Rectal smooth muscle tissue (tissue), 1 donor: ENCODE measurements at regions not wholly inside any gene's neighbourhood (a gene's known extent, or its start where the extent isn't known, plus 50 kb on each side); places are given as distances from the start of the nearest gene placed in this dataset.

Experiments used
- H3K27ac ChIP-seq: one replicate; pipeline ENCODE4 v1.7.0; 2013; ENCODE audit warnings: low read depth, low read length, inconsistent platforms
- H3K27me3 ChIP-seq: one replicate; pipeline ENCODE4 v1.7.0; 2013; ENCODE audit warnings: low read length; ENCODE audit not compliant: control insufficient read depth, insufficient read depth
- H3K36me3 ChIP-seq: one replicate; pipeline ENCODE4 v1.7.0; 2013; ENCODE audit warnings: low read length; ENCODE audit not compliant: control insufficient read depth, insufficient read depth
- H3K4me1 ChIP-seq: one replicate; pipeline ENCODE4 v1.7.0; 2013; ENCODE audit warnings: low read length; ENCODE audit not compliant: control insufficient read depth, insufficient read depth
- H3K4me3 ChIP-seq: one replicate; pipeline ENCODE4 v1.7.0; 2013; ENCODE audit warnings: low read length
- H3K9ac ChIP-seq: one replicate; pipeline ENCODE4 v1.7.0; 2013; ENCODE audit warnings: low read length

GRCh38 chr6:43974643-43975230 is 152.5 kb downstream of the MRPL14 start:
- Histone ChIP-seq H3K9ac (no peak overlapping the region), H3K27ac (no peak overlapping the region), H3K36me3 (no peaks in the 10 kb centered on the region), H3K4me1 (peaks cover 18% of the 10 kb centered on the region), H3K27me3 (no peaks in the 10 kb centered on the region), H3K4me3 (no peak overlapping the region)

DNA sequence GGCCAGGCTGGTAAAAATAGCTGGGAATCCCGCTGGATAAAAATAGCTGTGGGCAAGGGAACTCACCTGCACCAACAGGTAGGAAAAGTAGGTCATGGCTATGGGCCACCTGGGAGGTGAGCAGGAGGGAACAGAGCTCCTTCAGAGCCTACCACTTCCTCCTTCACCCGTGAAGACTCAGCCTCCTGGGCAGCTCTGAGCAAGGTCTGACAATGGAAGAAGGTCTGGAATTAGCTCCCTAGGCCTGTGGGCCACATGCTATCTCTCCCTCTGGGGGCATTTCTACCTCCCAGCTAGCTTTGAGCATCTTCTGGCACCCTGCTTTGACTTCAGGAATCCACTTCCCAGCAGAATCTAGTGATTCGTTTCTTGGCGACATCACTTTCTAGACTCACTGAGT is 153.9 kb downstream of the MRPL14 start:
- Histone ChIP-seq H3K27ac (peak overlapping the region; percentile 75), H3K4me1 (peaks cover 18% of the 10 kb centered on the region), H3K27me3 (no peaks in the 10 kb centered on the region), H3K36me3 (no peaks in the 10 kb centered on the region), H3K4me3 (no peak overlapping the region), H3K9ac (no peak overlapping the region)

DNA sequence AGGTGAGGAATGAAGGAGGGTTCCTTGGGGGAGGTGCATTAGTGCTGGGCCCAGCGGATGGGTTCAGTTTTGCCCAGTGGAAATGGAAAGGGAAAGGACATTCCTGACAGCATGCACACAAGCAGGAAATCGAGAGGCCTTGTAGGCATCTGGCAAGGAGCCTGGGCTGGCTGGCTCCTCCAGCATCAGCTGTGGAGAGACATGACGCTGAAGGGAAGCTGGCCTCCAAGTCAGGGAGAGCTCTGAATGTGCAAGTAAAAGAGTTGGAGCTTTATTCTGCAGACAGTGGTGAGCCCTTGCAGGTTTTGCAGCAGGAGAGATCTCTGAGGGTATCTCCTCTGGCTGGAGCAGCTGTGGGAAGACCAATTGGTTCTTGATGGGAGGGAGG is 154.3 kb downstream of the MRPL14 start:
- Histone ChIP-seq H3K27ac (peak overlapping the region; percentile 75), H3K9ac (no peak overlapping the region), H3K4me1 (peaks cover 18% of the 10 kb centered on the region), H3K4me3 (no peak overlapping the region), H3K27me3 (no peaks in the 10 kb centered on the region), H3K36me3 (no peaks in the 10 kb centered on the region)

DNA sequence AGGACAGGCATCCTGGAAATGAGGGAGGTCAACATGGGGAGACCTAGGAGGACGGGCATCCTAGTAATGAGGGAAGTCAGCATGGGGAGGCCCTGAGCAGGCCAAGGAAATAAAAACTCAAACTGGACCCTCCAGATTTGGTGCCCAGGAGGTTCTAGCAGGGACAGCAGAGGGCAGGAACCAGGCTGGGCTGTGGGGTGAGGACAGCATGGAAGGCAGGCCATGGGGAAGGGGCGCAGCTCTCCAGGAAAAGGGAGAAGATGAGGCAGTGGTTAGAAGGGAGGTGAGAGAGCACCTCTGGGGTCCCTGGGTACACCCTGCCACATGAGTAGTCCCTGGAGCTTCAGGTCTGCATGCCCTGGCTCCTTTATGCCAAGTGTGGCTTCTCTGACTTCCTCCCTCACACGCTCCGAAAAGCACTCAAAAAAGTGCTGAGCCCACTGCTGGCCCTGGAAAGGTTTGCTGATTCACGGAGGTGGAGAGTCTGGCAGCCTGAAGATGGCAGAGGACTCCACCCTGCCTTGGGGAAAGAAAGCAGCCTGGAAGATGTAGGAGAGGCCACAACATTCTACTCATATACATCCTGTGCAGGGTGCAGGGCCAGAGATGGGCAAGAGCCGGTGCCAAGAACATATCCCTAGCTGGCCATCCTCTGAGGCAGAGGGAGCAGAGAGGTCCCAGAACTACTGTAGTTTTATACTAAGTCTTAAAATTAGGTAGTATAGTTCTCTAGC is 154.9 kb downstream of the MRPL14 start:
- H3K4me1 ChIP-seq: peaks cover 18% of the 10 kb centered on the region
- H3K27me3 ChIP-seq: no peaks in the 10 kb centered on the region
- H3K27ac ChIP-seq: peak overlapping the region; percentile 75
- H3K36me3 ChIP-seq: no peaks in the 10 kb centered on the region
- H3K4me3 ChIP-seq: no peak overlapping the region
- H3K9ac ChIP-seq: no peak overlapping the region

DNA sequence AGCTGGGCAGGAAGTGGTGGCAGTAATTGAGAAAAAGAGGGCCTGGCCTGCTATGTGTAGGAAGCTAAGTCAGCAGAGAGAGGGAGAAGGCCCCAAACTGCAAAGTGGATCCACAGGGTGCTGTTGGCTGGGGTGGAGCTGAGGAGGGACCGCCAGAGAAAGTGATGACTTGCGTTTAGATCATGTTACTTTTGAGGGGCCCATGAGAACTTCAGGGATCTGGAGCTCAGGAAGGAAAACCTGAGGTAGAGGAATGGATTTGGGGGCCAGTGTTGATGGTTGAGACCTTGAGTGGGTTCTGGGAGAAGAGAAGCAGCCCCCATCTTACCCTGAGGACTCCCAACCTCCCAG is 155.5 kb downstream of the MRPL14 start:
- Histone ChIP-seq H3K4me3 (no peak overlapping the region), H3K9ac (no peak overlapping the region), H3K27me3 (no peaks in the 10 kb centered on the region), H3K36me3 (no peaks in the 10 kb centered on the region), H3K27ac (peak overlapping the region; percentile 75), H3K4me1 (peaks cover 18% of the 10 kb centered on the region)

DNA sequence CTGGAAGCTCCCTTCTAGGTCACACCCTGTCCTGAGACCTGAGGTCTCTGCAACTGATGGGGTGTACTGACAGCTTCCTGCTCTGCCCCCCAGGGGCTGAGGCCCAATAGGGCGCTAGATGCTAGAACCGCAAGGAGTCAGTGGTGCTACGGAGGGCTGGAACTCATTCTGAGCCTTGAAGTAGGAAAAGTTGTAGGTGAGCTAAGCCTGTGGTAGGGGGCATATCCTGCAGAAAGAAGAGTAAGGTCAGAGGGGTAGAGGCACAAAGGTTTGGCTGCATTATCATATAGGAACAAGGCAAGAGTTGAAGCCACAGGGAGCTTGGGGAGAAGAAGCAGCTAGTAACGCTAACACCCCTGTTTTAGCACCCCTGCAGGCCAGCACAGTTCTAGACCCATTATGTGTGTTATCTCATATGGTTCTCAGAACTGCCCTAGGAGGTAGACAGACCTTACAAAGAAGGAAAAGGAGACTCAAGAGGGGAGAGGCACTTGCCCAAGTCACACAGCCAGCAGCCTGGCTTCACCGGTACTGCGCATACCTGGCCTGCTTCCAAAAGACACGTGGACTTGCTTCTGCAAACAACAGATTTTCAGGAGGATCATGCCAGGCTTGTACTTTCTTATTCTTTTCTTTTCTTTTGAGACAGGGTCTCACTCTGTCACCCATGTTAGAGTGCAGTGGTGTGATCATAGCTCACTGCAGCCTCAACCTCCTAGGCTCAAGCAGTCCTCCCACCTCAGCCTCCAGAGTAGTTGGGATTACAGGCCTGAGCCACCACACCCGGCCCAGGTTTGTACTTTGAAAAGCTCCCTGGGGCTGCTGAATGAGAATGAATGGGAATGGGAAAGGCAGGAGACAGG is 156.1 kb downstream of the MRPL14 start:
- Histone ChIP-seq H3K4me3 (no peak overlapping the region), H3K27me3 (no peaks in the 10 kb centered on the region), H3K9ac (no peak overlapping the region), H3K4me1 (peaks cover 18% of the 10 kb centered on the region), H3K36me3 (no peaks in the 10 kb centered on the region), H3K27ac (no peak overlapping the region)

- Histone ChIP-seq H3K27me3 (no peaks in the 10 kb centered on the region), H3K9ac (no peak overlapping the region), H3K36me3 (no peaks in the 10 kb centered on the region), H3K4me1 (peaks cover 18% of the 10 kb centered on the region), H3K4me3 (no peak overlapping the region), H3K27ac (no peak overlapping the region)
Observed at GRCh38 chr6:43970068-43970912, 157.0 kb downstream of the MRPL14 start.

- Histone ChIP-seq H3K4me3 (no peak overlapping the region), H3K27me3 (no peaks in the 10 kb centered on the region), H3K36me3 (no peaks in the 10 kb centered on the region), H3K27ac (no peak overlapping the region), H3K9ac (no peak overlapping the region), H3K4me1 (peaks cover 18% of the 10 kb centered on the region)
Observed at GRCh38 chr6:43969158-43969981, 157.9 kb downstream of the MRPL14 start.

DNA sequence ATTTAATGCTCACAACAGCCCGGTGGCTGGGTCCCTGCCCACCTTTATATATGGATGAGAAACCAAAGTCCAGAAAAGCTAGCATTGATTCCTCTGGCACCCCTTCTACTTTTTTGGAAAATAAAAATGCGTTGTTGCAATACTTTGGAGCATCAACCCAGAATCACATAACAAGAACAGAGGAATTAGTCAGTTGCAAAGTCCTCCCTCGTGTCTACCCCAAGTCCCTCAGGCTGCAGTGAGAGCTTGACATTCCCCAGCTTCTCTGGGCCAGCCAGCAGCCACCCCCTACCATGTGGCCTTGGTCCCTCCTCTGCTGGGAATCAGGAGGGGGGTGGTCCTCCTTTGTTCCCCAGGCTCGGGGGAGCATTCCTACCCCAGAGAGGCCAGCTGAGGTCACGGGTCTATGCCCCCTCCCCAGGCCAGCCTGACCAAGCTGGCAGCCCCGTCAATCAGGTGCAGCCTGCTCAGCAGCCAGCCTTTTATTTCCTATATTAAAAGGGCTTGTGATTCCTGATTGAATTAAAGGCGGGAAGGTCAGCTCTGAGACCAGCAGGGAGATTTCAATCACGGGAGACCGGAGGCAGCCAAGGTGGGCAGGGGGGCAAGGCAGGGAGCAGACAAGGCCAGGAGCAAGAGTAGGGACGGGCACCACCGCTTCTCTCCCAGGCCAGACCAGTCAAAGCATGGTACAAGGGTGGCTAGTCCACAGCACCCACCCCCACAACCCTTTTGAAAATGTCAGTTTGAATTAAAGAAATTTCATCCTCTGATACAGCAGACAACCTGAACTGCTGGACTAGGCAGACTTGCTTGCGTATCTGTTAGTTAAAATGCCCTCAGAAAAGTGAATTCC is 158.9 kb downstream of the MRPL14 start:
- no peak overlapping the region for H3K27ac ChIP-seq
- no peak overlapping the region for H3K4me3 ChIP-seq
- no peak overlapping the region for H3K9ac ChIP-seq
- H3K27me3 ChIP-seq: no peaks in the 10 kb centered on the region
- H3K4me1 ChIP-seq: peaks cover 16% of the 10 kb centered on the region
- no peaks in the 10 kb centered on the region for H3K36me3 ChIP-seq

DNA sequence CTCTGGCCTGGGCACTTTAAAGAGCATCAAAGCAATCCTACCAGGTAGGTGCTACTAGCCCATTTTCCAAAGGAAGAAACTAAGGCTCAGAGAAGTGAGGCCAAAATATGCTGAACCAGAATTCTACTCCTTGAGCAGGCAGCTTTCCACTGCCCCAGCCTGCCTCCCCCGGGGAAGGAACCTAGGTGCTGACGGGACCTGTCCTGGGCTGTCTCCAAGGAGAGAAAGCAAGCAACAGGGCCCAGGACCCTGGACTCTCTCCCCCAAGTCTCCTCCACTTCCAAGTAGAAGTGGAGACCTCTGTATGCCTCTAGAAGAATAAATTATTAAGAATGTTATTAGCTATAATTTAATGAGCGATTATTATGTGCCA is 159.5 kb downstream of the MRPL14 start:
- Histone ChIP-seq H3K27me3 (no peaks in the 10 kb centered on the region), H3K9ac (no peak overlapping the region)

More for the DNA sequence above, 159.5 kb downstream of the MRPL14 start:
- Histone ChIP-seq H3K27ac (no peak overlapping the region), H3K4me3 (no peak overlapping the region), H3K36me3 (no peaks in the 10 kb centered on the region), H3K4me1 (peaks cover 12% of the 10 kb centered on the region)
